ENCODE measurements at regions not wholly inside any gene's neighbourhood (a gene's known extent, or its start where the extent isn't known, plus 50 kb on each side); places are given as distances from the start of the nearest gene placed in this dataset.

GRCh38 chr6:148151896-148152643, 190.6 kb upstream of the SASH1 start:
- no peak for DNase-seq (ENCODE audit: low read depth in 2 of 2)

DNA sequence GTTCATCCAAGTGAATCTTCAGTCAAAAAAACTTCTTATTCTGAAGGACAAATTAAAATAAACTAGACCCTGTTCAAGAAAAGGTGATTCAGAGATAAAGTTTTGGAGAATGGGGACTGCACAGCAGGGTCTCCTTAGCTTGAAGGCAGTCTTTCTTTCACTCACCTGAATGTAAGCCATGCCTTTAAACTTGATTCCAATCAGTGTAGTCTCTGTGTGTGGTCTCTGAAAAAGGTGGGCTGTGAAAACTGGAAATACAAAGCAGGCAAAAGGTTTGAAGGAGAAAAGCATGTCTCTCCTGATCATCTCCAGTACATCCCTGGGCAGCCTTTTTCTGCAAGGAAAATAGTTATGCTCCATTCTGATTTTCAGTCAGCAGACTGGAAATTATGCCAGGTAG, 188.0 kb upstream of the SASH1 start:
- DNase-seq (ENCODE audit: low read depth in 2 of 2) = no peak

DNA sequence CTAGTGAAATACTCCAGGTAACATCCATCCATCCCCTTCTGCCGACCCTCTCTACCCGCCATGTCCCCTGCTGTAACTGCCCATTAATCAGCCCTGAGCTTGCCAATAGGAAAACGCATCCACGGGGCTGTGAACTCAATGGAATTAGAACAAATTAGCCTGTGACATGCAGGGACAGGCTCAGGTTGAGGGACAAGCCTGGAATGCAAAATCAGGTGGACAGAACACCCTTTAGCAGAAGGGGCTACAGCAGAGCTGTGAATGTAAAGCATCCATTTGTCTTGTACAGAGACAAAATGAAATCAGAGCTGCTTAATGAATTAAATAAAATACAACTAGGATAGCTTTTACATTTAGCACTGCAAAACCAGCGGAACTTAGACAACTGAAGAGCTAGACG, 187.3 kb upstream of the SASH1 start:
- DNase-seq (ENCODE audit: low read depth in 2 of 2) = no peak

GRCh38 chr6:148157841-148158240, 184.8 kb upstream of the SASH1 start:
- DNase-seq (ENCODE audit: low read depth in 2 of 2) = no peak

DNA sequence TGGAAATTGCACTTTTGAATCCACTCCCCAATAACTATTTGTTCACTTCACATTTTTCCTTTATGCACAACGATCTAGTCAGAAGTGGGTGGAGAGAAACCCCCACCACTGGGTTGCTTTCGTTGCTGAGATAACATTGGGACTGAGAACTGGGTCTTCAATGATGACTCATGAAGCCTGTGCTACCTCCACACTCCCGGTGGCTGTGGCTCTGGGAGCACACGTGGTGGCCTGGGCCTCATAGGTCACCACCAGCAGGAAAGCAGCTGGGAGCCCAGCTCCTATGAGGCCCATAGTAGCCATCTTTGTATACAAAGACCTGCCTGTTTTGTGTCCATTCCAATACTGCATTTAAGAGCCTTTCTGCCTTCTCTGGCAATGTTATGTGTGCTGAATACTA, 178.0 kb upstream of the SASH1 start:
- no peak for DNase-seq (ENCODE audit: low read depth in 2 of 2)

DNA sequence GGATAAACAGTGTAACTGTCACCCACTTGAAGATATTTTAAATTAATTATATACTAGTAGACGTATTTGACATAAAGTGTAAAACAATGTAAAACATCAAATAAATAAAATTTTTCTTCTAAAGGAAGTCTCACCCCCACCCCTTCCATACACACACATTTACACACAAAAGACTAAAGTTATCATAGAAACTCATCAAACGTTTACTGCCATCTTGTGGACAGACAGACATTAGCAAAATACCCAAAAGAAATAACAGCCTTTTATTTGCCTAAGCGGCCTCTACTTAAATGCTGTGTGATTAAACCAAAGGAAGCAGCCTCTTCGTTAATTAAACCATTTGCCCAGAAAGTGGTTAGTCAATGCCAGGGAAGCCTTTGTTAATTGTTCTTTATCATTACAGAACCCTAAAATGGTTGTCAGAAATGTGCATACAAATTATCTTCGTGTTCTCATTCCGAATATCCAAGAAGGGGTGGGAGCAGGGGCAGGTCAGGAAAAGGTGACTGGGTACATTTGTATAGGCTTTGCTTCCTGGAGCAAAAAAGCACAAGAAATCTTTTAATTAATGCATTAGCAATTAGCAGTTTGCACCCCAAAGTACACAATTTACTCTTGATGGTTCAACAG, 176.2 kb upstream of the SASH1 start:
- DNase-seq (ENCODE audit: low read depth in 2 of 2) = no peak

GRCh38 chr6:148169706-148170105, 172.9 kb upstream of the SASH1 start:
- DNase-seq (ENCODE audit: low read depth in 2 of 2) = no peak

DNA sequence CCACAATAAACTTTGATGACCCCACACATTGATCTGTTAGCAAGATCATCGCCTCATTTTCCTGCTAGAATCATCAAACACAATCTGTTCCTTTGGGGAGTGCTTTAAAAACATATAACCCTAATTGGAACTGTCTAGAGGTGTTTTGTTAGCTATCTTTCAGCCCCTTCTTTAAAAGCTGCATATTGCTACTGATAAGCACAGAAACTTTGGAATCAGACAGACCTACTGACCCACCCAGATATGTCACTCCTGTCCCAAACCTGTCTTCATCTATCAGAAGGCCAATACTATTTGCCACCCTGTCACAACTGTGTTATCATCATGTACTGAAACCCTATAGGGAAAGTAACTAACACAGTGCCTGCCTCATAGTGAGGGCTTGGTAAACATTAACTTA, 172.4 kb upstream of the SASH1 start:
- DNase-seq (ENCODE audit: low read depth in 2 of 2) = no peak

- DNase-seq (ENCODE audit: low read depth in 2 of 2) = no peak
These were observed 169.1 kb upstream of the SASH1 start for GRCh38 chr6:148173548-148173947.

- DNase-seq (ENCODE audit: low read depth in 2 of 2) = no peak
These were observed 167.0 kb upstream of the SASH1 start for GRCh38 chr6:148175550-148176188.

DNA sequence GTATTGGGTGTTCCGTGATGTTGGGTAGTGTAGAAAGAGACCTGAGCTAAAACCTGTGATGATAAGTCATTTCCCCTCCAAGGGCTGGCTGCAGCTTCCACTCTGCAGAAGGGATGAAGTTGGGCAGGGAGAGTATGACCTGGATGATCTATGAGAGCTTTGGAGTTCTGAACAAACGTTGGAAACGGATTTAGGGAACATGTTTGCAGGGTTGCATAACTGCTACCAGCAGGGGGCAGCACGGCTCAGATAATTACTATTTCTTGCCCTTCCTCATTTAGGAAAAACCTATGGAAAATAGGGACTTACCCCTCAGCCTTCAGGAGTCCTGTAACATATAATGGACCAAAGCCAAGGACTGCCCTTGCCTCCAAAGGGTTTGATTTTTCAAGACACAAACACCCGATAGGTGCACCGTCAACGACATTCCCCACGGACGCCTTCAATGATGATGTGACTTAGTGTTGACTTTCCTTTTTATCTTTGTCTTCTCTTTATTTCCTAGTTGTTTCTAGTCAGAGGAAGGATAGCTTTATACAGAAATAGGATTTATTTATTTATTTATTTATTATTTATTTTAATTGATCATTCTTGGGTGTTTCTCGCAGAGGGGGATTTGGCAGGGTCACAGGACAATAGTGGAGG, 164.9 kb upstream of the SASH1 start:
- no peak for DNase-seq (ENCODE audit: low read depth in 2 of 2)

DNA sequence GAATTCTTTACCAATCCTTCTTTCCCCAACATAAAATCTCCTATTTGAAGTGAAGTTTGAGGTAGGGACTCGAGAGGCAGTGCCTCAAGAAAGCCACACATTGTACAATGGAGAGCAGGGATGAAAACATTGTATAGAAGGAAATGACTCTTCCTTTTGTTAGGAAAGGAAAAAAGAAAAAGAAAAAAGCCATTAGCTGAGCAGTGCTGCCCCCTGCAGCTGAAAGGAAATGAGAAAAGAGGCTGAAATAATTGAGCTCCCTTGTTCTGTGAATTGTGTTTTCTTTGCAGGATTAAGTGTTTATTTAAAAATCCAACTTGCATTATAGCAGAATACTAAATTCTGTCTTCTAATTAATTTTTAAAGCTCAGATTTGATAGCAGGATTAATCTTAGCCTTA, 162.9 kb upstream of the SASH1 start:
- DNase-seq (ENCODE audit: low read depth in 2 of 2) = no peak

DNA sequence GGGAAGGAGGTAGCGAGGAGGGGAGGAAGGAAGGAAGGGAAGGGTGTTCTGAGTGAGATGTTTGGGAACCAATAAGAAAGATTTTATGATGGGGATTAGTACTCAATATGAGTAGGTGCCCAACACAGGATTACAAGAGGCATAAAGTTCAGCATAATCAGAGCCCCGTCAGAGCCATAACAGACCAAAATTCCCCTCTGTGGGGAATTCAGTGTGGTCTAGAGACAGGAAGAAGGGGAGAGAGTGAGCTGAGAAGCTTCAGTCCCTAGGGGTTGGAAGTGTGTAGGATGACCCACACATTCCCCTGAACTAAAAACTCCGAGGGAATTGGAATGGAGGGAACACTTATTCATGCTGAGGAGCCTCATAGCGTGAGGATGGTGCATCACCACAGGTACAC, 160.3 kb upstream of the SASH1 start:
- DNase-seq (ENCODE audit: low read depth in 2 of 2) = no peak

DNA sequence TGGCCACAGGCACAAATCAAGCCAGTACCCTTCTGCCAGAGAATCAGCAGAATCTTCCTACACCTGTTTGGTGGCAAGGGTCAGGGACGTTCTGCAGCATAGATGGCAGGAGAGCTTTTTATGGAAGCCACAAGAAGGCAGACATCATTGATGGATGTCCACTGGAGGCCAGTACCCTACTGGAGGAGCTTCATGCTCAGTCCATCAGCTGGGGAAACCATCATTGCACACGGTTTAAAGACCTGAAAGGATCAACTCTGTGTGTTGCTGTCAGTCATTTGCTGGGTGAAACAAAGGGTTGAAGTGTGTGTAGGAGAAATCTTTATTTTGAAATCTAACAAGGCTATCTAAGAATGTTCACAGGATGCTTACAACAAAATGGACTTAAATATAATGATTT, 158.9 kb upstream of the SASH1 start:
- no peak for DNase-seq (ENCODE audit: low read depth in 2 of 2)

DNA sequence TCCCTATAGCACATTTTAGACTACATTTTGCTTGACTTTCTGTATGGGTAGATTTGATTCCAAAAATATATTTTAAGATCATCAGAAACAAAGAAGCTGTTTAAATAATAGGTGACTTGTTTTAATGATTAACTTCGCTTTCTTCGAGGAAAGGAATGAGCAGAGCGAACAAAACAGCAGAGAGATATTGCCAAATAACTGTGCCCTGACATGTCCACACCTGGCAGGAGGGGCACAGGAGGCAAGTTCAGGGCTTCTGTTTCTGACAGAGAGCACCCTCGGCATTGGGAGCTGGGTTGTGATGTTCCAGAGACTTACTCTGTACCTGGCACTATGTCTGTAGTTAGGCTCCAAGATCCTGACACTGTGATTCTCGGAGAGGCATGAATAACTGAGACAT, 155.7 kb upstream of the SASH1 start:
- no peak for DNase-seq (ENCODE audit: low read depth in 2 of 2)

DNA sequence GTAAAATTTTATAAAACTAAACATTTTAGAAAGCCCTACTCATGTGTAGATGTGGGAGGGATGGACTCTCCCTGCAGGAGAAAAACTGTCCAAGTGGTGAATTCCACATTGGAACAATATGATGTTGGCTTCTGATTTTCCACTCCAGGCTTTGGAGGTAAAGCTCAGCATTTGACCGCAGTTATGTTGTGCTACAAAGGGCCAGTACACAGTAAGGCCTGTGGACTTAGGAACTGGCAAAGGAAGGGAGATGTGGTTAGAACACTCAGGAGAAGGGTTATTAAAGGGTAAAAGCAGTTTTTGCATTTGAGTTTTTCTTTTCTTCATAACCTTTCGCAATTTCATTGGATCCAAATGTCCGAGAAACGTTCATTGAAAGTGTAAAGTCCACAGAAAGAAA, 150.3 kb upstream of the SASH1 start:
- DNase-seq (ENCODE audit: low read depth in 2 of 2) = no peak

GRCh38 chr6:148193063-148193680, 149.5 kb upstream of the SASH1 start:
- DNase-seq (ENCODE audit: low read depth in 2 of 2) = no peak

GRCh38 chr6:148195511-148195910, 147.1 kb upstream of the SASH1 start:
- DNase-seq (ENCODE audit: low read depth in 2 of 2) = no peak

DNA sequence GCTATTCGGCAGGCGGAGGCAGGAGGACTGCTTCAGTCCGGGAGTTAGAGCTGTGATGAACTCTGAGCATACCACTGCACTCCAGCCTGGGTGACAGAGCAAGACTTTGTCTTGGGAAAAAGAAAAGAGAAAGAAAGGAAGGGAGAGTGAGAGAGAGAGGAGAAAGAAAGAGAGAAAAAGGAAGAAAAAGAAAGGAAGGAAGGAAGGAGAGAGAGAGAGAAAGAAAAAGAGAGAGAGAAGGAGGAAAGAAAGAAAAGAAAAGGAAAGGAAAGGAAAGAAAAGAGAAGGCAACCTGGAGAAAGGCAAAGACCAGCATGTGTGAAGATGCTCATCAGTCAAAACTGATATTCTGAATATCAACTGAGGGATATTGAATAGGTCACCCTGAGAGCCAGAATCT, 143.1 kb upstream of the SASH1 start:
- no peak for DNase-seq (ENCODE audit: low read depth in 2 of 2)

GRCh38 chr6:148200293-148200692, 142.3 kb upstream of the SASH1 start:
- DNase-seq (ENCODE audit: low read depth in 2 of 2) = no peak

DNA sequence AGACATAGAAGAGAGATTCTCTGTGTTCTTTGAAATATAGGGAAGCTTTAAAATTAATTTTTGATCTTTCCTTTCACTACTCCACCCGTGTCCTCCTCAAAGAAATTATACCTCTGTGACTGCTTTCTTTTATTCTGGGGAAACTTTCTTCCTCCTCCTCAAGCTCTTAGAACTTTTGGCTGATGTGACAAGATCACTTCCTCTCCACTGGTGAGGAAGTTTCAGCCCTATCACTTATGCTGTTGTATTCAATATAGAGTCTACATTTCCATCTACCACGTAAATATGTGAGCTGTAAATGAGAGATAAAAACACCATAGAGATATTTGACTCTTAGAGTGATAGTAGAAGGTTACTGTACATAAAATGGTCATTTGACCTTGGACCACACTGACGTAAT, 141.9 kb upstream of the SASH1 start:
- DNase-seq (ENCODE audit: low read depth in 2 of 2) = no peak

DNA sequence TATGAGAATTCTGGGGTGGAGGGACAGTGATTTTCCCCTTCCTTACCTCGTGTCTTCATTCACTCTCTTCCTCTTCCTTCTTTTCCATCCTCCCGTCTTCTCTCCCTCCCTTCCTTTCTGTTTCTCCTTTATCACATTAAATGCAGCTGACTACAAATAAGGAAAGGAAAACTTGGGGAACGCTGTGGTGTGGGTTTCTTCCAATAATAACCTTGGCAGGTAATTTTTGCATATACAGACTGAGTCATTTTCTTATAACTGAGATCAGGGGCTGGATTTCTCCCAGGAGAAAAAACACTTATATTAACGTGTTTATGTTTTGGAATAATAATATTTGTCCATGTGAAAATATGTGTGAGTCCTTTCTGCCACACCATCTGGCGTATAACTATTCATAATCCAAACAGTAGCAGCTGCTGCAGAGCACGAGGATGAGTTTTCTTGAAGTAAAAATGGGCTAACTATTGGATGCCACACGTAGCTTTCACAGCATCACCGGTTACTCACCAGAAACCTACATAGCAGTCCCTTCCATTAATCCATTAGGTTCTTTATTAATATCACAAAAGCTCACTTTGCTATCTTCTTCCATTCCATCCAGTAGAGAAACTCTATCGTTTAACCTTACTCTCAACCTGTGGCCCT, 139.2 kb upstream of the SASH1 start:
- DNase-seq (ENCODE audit: low read depth in 2 of 2) = no peak

All from stimulated activated CD4-positive, alpha-beta T cell treated with anti-CD3 and anti-CD28 coated beads, Interleukin-15, amount 100 ng/mL, for 48 hours (primary cell).